ENCODE measurements at regions not wholly inside any gene's neighbourhood (a gene's known extent, or its start where the extent isn't known, plus 50 kb on each side); places are given as distances from the start of the nearest gene placed in this dataset.
"Not testable (repeated sequence)": the region's sequence is repeated elsewhere in the genome, so short reads cannot be mapped to it uniquely, and the experiment has no call there.

GRCh38 chr12:20105943-20106342, 262.4 kb upstream of the PDE3A start:
- no peak for DNase-seq (ENCODE audit: low read depth, low spot score)
- Histone ChIP-seq H3K9ac (ENCODE audit: insufficient read length) (no peak overlapping the region), H3K27ac (no peak overlapping the region), H3K36me3 (ENCODE audit: insufficient read depth, low read length) (no peaks in the 10 kb centered on the region), H3K9me3 (ENCODE audit: low read depth, low read length) (no peaks in the 10 kb centered on the region), H3K4me3 (no peak overlapping the region)
- TF ChIP-seq EZH2 (IDR thresholded peaks at IDR 0.05) (no peak), FOXP2 (optimal IDR thresholded peaks at IDR 0.05; ENCODE audit: control extremely low read depth, extremely low read length, insufficient read depth) (no peak), POLR2AphosphoS5 (IDR thresholded peaks at IDR 0.05; ENCODE audit: borderline replicate concordance, low read depth, low read length) (no peak)

- Histone ChIP-seq H3K4me3 (no peak overlapping the region), H3K36me3 (ENCODE audit: insufficient read depth, low read length) (no peaks in the 10 kb centered on the region), H3K27ac (no peak overlapping the region), H3K9ac (ENCODE audit: insufficient read length) (no peak overlapping the region), H3K9me3 (ENCODE audit: low read depth, low read length) (no peaks in the 10 kb centered on the region)
- TF ChIP-seq EZH2 (IDR thresholded peaks at IDR 0.05), result no peak
- no peak for DNase-seq (ENCODE audit: low read depth, low spot score)
Measured at GRCh38 chr12:20109676-20110075, 258.7 kb upstream of the PDE3A start.

GRCh38 chr12:20115371-20115770, 253.0 kb upstream of the PDE3A start:
- not testable (repeated sequence) for H3K9ac ChIP-seq (ENCODE audit: insufficient read length); H3K4me3 ChIP-seq; H3K9me3 ChIP-seq (ENCODE audit: low read depth, low read length); DNase-seq (ENCODE audit: low read depth, low spot score); H3K36me3 ChIP-seq (ENCODE audit: insufficient read depth, low read length); H3K27ac ChIP-seq

- no peak for DNase-seq (ENCODE audit: low read depth, low spot score)
- no peaks in the 10 kb centered on the region for H3K36me3 ChIP-seq (ENCODE audit: insufficient read depth, low read length)
- TF ChIP-seq FOXP2 (optimal IDR thresholded peaks at IDR 0.05; ENCODE audit: control extremely low read depth, extremely low read length, insufficient read depth), result no peak
- TF ChIP-seq POLR2AphosphoS5 (IDR thresholded peaks at IDR 0.05; ENCODE audit: borderline replicate concordance, low read depth, low read length), result no peak
- no peak for TF ChIP-seq EZH2 (IDR thresholded peaks at IDR 0.05)
- no peak overlapping the region for H3K27ac ChIP-seq
- H3K4me3 ChIP-seq, result no peak overlapping the region
- no peaks in the 10 kb centered on the region for H3K9me3 ChIP-seq (ENCODE audit: low read depth, low read length)
- no peak overlapping the region for H3K9ac ChIP-seq (ENCODE audit: insufficient read length)
Measured at GRCh38 chr12:20119596-20120402, 248.5 kb upstream of the PDE3A start.

GRCh38 chr12:20120403-20120725, 248.0 kb upstream of the PDE3A start:
- Histone ChIP-seq H3K4me3 (no peak overlapping the region), H3K36me3 (ENCODE audit: insufficient read depth, low read length) (no peaks in the 10 kb centered on the region), H3K9ac (ENCODE audit: insufficient read length) (no peak overlapping the region), H3K27ac (no peak overlapping the region), H3K9me3 (ENCODE audit: low read depth, low read length) (no peaks in the 10 kb centered on the region)
- no peak for DNase-seq (ENCODE audit: low read depth, low spot score)
- TF ChIP-seq FOXP2 (optimal IDR thresholded peaks at IDR 0.05; ENCODE audit: control extremely low read depth, extremely low read length, insufficient read depth), result no peak
- TF ChIP-seq POLR2AphosphoS5 (IDR thresholded peaks at IDR 0.05; ENCODE audit: borderline replicate concordance, low read depth, low read length), result no peak
- no peak for TF ChIP-seq EZH2 (IDR thresholded peaks at IDR 0.05)

- Histone ChIP-seq H3K36me3 (ENCODE audit: insufficient read depth, low read length) (no peaks in the 10 kb centered on the region), H3K9me3 (ENCODE audit: low read depth, low read length) (no peaks in the 10 kb centered on the region), H3K27ac (no peak overlapping the region), H3K4me3 (no peak overlapping the region), H3K9ac (ENCODE audit: insufficient read length) (no peak overlapping the region)
- DNase-seq (ENCODE audit: low read depth, low spot score), result no peak
- TF ChIP-seq EZH2 (IDR thresholded peaks at IDR 0.05) (no peak), POLR2AphosphoS5 (IDR thresholded peaks at IDR 0.05; ENCODE audit: borderline replicate concordance, low read depth, low read length) (no peak), FOXP2 (optimal IDR thresholded peaks at IDR 0.05; ENCODE audit: control extremely low read depth, extremely low read length, insufficient read depth) (no peak)
Measured at GRCh38 chr12:20122274-20122673, 246.1 kb upstream of the PDE3A start.

GRCh38 chr12:20123465-20123864, 244.9 kb upstream of the PDE3A start:
- TF ChIP-seq FOXP2 (optimal IDR thresholded peaks at IDR 0.05; ENCODE audit: control extremely low read depth, extremely low read length, insufficient read depth) (no peak), POLR2AphosphoS5 (IDR thresholded peaks at IDR 0.05; ENCODE audit: borderline replicate concordance, low read depth, low read length) (no peak), EZH2 (IDR thresholded peaks at IDR 0.05) (no peak)
- H3K27ac ChIP-seq, result no peak overlapping the region
- no peaks in the 10 kb centered on the region for H3K9me3 ChIP-seq (ENCODE audit: low read depth, low read length)
- no peak overlapping the region for H3K4me3 ChIP-seq
- no peak for DNase-seq (ENCODE audit: low read depth, low spot score)
- no peaks in the 10 kb centered on the region for H3K36me3 ChIP-seq (ENCODE audit: insufficient read depth, low read length)
- H3K9ac ChIP-seq (ENCODE audit: insufficient read length), result no peak overlapping the region

GRCh38 chr12:20125276-20125798, 243.0 kb upstream of the PDE3A start:
- TF ChIP-seq EZH2 (IDR thresholded peaks at IDR 0.05) (no peak), POLR2AphosphoS5 (IDR thresholded peaks at IDR 0.05; ENCODE audit: borderline replicate concordance, low read depth, low read length) (no peak), FOXP2 (optimal IDR thresholded peaks at IDR 0.05; ENCODE audit: control extremely low read depth, extremely low read length, insufficient read depth) (no peak)
- Histone ChIP-seq H3K9ac (ENCODE audit: insufficient read length) (no peak overlapping the region), H3K36me3 (ENCODE audit: insufficient read depth, low read length) (no peaks in the 10 kb centered on the region), H3K27ac (no peak overlapping the region), H3K4me3 (no peak overlapping the region), H3K9me3 (ENCODE audit: low read depth, low read length) (no peaks in the 10 kb centered on the region)
- no peak for DNase-seq (ENCODE audit: low read depth, low spot score)

- H3K36me3 ChIP-seq (ENCODE audit: insufficient read depth, low read length), result no peaks in the 10 kb centered on the region
- no peak overlapping the region for H3K4me3 ChIP-seq
- DNase-seq (ENCODE audit: low read depth, low spot score), result no peak
- no peaks in the 10 kb centered on the region for H3K9me3 ChIP-seq (ENCODE audit: low read depth, low read length)
- TF ChIP-seq EZH2 (IDR thresholded peaks at IDR 0.05) (no peak), POLR2AphosphoS5 (IDR thresholded peaks at IDR 0.05; ENCODE audit: borderline replicate concordance, low read depth, low read length) (no peak), FOXP2 (optimal IDR thresholded peaks at IDR 0.05; ENCODE audit: control extremely low read depth, extremely low read length, insufficient read depth) (no peak)
- H3K27ac ChIP-seq, result no peak overlapping the region
- no peak overlapping the region for H3K9ac ChIP-seq (ENCODE audit: insufficient read length)
Measured at GRCh38 chr12:20126601-20127000, 241.7 kb upstream of the PDE3A start.
